ENCODE measurements at regions not wholly inside any gene's neighbourhood (a gene's known extent, or its start where the extent isn't known, plus 50 kb on each side); places are given as distances from the start of the nearest gene placed in this dataset.

- TF ChIP-seq, protein P1, sequence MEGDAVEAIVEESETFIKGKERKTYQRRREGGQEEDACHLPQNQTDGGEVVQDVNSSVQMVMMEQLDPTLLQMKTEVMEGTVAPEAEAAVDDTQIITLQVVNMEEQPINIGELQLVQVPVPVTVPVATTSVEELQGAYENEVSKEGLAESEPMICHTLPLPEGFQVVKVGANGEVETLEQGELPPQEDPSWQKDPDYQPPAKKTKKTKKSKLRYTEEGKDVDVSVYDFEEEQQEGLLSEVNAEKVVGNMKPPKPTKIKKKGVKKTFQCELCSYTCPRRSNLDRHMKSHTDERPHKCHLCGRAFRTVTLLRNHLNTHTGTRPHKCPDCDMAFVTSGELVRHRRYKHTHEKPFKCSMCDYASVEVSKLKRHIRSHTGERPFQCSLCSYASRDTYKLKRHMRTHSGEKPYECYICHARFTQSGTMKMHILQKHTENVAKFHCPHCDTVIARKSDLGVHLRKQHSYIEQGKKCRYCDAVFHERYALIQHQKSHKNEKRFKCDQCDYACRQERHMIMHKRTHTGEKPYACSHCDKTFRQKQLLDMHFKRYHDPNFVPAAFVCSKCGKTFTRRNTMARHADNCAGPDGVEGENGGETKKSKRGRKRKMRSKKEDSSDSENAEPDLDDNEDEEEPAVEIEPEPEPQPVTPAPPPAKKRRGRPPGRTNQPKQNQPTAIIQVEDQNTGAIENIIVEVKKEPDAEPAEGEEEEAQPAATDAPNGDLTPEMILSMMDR (IDR thresholded peaks at IDR 0.05) = no peak
- TF ChIP-seq POLR2AphosphoS5 (IDR thresholded peaks at IDR 0.05) = no peak
Observed at GRCh38 chr3:162328649-162329048, 832.0 kb downstream of the OTOL1 start.
